GM19468 (cell line): ENCODE measurements at regions not wholly inside any gene's neighbourhood (a gene's known extent, or its start where the extent isn't known, plus 50 kb on each side); places are given as distances from the start of the nearest gene placed in this dataset.

Experiments
- ATAC-seq: cut with Tn5 transposase; IDR thresholded peaks from one replicate; pipeline ENCODE4 v1.9.1; 2021; ENCODE audit warnings: mild to moderate bottlenecking, moderate library complexity, moderate number of reproducible peaks; ENCODE audit not compliant: unreplicated experiment; ENCODE audit errors: extremely low read depth

DNA sequence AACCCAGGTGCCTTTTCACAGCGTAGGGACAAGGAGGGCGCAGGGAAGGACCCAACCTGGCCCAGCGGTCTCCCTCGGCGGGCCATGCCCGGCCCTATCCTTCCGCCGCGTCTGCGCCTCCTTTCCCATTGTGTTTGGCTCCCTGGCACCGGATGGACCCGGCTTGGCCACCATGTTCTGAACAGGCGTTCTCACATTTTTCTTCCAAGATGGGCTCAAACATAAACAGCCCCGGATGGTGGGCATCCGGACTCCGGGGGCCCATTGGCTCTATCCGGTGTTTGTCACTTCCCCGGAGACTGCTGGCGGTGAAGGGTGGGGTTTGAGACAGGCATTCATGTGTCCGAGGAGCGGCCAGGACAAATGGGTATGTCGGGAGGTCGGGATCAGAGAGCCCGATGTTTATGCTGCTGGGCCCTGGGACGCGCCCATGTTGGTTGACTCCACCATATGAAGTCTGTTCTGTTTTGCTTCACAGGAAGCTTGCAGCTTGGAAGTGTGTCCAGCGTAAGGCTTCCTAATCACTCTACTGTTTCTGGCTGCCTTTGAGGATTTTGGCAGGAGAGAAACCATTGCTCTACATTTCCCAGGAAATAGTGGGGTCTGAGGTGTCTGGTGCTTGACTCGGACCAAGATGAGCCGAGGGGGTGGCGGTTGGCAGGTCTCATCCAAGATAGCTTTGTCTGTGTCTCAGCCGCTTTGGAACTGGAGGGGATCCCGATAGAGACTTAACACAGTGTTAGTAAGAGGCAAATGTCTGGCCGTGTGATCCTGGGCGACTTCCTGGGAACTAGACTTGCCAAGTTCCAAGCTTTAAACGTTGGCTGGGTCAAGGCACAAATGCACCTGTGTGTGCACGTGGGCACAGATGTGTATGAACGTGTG lies 188.3 kb downstream of the IRF8 start:
- ATAC-seq: no peak

DNA sequence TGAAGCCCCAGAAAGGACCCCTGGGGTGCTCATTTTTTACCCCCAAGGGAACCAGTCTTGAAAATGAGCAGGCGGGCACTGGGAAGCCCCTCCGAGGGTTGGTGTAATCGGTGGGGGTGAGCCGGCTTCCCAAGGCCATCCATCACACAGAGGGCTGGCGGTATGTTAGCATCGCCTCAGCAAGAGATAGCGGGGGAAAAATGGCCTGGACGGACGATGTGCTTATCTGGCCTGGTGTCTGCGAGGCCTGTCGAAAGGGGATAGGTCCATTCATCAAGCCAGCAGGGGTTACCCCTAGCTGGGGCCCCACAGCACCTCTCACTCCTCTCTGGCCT lies 188.9 kb downstream of the IRF8 start:
- no peak for ATAC-seq

DNA sequence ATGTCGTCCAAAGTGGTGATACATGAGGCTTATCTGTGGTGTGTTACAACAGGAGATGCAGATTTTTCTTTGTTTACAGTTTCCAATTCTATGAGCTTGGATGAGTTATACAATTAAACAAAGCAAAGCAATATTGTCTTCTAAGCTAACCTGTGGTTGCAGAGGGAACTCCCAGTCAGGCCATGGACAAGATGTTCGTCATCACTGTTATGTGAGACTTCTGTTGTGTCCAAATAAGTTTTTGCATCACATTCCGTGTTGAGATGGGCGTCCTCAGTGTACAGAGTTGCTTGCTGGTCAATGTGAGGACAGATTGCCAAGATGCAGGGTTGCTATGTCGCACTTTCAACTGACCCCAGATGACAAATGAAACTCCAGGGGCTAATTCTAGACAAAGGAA lies 189.3 kb downstream of the IRF8 start:
- no peak for ATAC-seq

DNA sequence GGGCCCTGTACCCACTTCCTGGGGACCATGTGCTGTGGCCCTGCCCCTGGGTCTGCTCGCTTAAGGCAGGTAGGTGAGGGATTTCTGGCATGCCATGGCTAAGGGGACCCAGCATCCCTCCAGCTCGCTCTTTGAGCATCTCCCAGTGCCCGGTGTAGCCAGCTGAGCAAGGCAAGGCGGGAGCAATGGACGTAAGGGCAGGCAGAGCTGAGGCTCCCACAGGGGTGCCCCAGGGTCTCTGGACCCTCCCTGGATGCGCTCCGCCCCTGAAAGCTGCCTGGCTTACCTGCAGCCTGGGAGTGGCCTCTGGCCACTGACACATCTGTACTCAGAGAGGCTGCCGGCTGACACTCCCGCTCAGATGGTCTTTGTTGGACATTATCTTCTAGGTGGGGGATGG lies 189.9 kb downstream of the IRF8 start:
- no peak for ATAC-seq

DNA sequence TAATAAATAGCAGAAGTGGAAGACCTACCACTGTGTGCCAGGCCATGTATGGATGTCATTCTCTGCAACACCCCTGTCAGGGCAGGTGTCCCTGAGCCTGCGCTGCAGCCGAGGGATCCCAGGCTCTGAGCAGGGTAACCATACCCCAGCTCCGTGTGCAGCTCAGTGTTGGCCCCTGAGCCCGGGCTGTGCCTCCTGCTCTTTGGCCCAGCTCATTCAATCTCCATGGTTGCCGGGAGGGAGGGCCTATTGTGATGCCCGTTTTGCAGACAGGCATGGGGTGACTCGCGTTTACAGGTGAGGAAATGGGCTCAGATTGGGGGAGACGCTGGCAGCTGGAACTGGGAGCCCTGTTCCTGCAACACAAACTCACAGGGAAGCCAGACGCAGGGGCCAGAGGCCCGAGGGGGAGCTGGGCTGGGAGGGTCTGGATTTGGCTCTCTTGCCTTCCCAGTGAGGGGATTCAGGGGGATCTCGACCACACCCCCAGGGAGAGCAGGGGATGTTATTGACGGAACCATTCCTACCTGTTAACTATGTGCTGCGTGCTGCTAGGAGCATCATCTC lies 190.5 kb downstream of the IRF8 start:
- ATAC-seq: no peak

DNA sequence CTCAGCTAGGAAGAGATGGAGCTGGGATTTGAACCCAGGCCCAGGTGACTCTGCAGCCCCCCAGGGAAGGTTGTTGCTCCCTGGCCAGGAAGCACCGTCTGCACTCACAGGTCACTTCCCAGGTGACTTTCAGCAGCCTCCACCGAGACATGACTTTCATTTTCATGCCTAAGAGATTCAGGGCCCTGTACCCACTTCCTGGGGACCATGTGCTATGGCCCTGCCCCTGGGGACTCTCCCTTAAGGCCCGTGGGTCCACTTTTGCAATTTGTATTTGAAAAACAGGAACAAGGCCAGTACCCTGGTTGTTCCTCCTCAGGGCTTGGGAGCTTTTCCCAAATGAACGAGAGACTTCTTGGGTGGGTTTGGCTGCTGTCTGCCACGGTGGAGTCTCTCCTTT lies 191.0 kb downstream of the IRF8 start:
- ATAC-seq: no peak

DNA sequence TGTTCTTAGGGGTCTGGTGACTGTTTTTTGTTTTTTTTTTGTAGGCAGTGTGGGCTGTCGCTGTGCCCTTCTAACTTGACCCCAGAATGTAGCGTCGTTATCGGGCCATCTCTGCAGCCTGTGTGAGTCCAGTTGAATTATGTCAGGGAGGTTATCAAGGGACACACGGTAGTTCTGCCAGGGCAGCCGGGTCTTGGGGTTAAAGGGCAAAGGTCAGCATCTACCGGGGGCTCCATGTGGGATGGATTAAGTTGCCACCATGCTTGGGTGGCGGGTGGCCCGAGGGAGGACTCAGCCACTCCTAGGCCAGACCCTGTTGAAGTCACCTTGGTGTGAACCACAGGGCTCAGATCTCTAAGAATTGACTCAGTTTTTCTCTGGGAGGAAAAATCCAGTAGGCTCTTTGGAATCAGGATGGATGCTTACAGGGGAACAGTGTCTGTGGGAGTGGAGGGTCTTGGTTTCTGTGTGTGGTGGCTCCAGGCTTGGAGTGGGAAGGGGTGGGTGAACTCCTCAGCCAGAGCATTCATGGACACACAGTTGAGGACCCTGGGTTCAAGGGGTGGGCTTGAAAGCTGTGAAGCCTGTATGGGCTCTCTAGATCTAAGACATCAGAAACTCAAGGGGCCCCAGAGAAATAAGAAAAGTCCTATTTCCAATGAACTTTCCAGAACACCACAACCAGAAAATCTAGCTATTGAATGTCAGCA lies 191.7 kb downstream of the IRF8 start:
- no peak for ATAC-seq

DNA sequence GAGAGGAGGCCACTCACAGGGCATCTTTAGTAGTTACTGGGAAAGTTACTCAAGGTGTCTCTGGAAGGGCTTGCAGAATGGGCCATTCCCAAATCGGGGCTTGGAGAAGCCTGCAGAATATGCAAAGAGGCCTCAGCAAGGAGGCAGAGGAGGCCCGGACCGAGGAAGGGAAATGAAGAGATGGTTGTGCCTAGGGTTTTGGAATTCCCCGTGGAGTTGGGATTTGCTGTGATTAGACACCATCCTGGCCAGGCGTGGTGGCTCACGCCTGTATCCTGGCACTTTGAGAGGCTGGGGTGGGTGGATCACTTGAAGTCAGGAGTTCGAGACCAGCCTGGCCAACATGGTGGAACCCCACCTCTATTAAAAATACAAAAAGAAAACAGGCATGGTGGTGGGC lies 193.0 kb downstream of the IRF8 start:
- no peak for ATAC-seq

DNA sequence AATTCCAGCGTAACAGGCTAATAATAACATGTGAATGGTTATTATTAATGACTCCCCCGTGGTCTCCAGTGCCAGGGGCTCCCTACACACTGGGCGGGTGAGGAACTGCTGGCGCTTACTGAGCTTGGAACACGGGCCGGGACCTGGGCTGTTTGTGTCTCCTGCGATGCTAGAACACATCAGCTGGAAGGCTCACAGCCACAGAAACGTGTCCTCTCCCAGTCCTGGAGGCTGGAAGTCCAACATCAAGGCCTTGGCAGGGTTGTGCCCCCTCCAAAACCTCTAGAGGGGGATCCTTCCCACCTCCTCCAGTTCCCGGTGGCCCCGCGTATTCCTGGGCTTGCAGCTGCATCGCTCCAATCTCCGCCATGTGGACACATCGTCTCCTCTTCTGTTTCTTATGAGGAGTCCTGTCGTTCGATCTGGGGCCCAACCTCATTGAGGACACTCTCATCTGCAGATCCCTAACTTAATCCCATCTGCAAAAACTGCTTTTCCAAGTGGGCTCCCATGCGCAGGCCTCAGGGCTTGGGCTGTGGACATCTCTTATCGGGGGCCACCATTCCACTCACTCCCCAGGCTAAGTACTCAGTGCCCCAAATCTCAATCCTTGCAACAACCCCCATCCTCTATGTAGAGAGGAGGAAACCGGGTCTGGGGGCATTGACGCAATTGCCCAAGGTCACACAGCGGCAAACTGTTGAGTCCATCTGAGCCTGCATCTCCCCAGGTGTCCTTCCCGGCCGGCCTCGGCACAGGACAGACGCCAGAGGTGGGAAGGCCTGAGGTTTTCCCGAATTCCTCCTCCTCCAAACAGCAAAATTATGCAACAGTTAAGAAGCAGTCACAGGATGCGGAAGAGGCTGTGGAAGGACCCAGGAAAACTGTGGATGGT lies 193.9 kb downstream of the IRF8 start:
- no peak for ATAC-seq

DNA sequence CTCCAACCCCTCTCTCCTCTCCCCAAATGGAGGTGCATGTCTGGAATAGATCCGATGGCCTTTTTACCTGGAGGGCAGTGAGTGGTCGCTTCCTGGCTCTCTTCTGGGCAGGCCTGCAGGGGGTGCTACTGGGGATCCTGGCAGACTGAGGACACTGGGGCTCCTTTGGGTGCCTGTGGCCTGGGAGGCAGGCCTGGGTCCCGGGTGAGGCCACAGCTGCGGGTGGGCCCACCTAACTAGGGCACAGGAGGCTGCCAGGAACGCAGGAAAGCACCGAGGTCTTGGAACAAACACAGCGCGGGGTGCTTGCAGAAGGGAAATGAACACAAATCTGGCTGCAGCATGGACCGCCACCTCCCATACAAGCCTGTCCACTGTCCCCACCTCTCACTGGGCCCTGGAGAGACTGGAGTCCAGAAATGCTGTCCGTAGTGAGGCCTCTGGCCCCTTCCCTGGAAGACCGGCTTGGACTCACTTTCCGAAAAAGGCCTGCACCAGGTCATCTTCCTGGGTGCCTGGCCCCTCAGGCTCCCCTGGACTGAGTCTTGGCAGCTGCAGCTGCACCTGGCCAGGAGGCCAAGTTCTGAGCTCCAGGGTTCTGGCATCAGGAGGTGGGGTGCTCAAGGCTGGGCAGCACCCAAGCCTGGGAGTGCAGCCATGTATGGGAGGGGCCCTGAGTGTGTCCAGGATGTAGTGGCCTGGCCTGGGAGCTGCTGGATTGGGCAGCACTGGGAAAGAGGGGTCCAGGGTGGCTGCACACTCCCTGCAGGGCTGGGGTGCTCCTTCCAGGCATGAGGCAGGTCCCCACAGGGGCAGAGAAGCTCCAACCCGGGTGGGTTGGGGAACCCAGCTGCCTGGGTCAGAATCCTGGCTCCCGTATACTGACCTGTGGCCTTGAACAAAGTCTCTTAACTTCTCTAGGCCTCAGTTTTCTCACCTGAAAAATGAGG lies 195.1 kb downstream of the IRF8 start:
- no peak for ATAC-seq

DNA sequence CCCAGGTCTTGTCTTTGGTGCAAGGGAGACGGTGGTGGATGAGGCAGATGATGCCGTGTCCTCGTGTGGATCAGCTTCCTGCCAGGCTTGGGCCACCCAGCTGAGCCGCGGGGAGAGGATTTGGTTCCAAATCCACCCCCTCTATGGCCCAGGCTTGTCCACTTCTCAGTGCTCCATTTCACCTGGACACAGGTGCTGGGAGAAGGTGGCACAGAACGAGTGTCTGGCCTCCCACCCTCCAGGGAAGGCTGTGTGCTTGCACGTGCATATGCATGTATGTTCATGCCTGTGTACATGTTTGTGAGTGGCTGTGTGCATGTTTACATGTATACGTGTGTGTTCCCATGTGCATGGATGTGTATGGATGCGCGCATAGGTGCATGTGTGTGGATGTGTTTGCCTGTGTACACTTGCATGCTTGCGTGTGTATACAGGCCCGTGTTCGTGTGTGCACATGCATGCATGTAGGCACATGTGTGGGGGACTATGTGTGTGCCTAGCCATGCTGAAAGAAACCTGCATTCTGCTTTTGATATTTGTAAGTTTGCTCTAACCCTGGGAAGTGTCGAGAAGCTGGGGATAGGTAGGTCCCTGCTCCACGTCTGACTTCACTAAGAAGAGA lies 196.3 kb downstream of the IRF8 start:
- ATAC-seq: no peak

DNA sequence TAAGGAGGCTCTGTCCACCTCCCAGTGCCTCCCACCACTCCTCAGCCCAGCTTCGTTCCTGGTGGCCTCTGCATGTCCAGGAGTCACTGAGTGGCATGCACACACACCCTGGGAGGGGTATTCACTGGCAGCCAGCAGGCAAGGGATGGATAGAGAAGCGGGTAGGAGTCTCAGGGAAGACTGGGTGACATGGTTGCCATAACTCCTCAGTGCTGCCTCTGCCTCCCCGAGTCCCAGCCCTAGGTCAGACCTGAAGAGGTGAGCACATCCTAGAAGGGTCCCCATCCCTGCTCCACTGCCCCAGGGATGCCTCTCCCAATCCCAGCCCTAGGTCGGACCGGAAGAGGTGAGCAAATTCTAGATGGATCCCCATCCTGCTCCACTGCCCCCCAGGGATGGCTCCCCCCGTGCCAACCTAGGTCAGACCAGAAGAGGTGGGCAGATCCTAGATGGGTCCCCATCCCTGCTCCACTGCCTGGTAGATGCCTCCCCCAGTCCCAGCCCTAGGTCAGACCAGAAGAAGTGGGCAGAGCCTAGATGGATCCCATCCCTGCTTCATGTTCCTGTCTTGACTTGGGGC lies 197.0 kb downstream of the IRF8 start:
- ATAC-seq: no peak

DNA sequence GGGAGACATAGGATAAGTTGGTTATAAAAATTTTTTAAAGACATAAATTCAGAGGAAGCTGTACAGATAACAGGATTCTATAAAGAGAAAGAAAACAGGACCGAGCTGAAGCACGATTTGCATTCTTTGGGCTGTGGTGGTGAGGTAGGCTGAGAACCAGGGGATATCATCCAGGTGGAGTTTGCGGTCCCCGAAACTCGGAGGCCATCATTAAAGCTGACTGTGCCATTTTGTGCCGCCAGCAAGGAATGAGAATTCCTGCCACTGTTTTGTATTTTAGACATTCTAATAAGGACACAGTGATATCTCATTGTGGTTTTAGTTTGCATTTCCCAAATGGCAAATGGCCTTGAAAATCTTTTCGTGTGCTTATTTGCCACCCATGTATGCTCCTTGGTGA lies 197.9 kb downstream of the IRF8 start:
- ATAC-seq: no peak

DNA sequence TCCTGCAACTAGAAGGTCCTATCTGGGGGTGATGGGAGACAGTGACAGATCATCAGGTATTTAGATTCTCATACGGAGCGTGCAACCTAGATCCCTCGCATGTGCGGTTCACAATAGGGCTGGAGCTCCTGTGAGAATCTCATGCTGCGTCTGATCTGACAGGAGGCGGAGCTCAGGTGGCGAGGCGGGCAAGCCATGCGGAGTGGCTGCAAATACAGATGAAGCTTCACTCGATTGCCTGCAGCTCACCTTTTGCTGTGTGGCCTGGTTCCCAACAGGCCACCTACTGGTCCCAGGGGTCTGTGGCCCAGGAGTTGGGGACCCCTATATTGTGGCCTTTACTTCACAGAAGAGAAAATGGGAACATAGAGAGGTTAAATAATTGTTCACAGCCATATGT lies 200.4 kb downstream of the IRF8 start:
- no peak for ATAC-seq

DNA sequence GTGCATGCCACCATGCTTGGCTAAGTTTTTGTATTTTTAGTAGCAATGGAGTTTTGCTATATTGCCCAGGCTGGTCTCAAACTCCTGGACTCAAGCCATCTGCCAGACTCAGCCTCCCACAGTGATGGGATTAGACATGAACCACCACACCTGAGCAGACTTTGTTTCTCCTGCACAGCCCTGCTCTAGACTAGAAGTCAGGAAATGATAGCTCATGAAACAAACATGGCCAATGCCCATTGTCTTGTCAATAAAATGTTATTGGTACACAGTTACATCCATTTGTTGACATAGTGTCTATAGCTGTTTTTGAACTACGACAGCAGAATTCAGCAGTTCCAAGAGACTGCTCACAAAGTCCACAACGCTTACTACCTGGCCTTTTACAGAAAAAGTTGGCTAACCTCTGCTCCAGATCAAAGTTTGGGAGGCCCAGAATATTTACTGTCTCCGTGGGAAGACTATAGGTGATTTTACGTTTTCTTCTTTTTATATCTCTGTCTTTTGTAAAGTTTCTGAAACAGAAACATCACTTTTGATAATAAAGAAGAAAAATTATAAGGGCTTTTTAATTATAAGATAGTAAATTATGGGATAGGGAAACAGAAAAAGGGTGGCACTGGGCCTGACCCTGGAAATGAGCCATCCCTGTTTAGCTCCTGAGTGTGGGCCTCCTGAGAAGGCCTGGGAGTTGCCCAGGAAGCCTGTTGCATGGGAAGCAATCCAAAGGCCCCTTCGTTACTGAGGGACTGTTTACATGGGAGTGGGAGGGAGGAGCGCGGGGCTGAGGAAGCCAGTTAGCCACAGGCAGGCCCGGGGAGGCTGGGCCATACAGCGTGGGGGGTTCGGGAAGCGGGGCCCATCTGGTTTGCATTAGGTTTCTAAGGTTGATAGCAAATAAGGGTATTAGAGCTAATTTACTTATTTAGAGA lies 201.5 kb downstream of the IRF8 start:
- no peak for ATAC-seq

DNA sequence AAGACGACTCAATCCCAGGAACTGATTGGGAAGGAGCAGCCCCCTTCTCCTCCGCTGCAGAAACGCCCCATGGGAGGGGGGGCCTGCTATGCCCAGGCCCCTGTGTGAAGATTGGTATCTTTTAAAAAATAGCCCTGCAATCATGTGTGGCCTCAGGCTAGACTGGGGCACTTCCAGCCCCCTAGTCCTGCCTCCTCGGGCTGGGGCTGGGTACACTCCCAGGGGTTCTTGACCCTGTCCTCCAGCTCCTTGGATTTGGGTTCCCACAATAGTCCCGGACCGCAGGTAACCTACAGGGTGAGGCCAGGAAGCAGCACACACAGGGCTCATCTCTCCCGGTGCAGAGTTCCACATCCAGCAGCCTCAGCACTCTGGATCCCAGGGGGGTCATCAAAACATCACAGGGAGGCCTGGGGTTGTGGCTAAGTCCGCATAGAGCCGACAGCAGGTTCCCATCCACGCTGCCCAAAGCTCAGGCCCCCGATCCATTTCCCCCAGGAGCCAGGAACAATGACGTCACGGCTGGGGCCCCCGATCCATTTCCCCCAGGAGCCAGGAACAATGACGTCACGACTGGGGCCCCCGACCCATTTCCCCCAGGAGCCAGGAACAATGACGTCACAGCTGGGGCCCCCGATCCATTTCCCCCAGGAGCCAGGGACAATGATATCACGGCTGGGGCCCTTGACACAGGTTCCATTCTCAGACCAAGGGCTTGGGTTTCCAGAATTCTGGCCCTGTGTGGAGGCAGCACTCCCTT lies 202.4 kb downstream of the IRF8 start:
- no peak for ATAC-seq

DNA sequence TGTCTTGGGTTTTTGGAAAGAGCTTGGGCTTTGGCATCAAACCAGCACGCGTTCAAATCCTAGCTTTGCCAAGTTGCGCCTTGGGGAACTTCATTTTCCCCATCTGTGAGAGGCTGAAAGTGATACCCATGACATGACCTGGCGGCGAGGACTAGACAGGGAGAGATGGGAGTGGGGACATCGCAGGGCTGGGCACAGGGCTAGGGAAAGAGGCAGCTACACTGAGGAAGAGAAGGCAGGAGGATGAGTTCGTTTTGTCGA lies 202.9 kb downstream of the IRF8 start:
- no peak for ATAC-seq
